ENCODE measurements at regions not wholly inside any gene's neighbourhood (a gene's known extent, or its start where the extent isn't known, plus 50 kb on each side); places are given as distances from the start of the nearest gene placed in this dataset.

GRCh38 chr2:123791684-123792083, 233.4 kb upstream of the CNTNAP5 start:
- TF ChIP-seq SIN3A (IDR thresholded peaks at IDR 0.05; ENCODE audit: borderline replicate concordance, insufficient read depth, low read length) (no peak), POLR2AphosphoS5 (IDR thresholded peaks at IDR 0.05; ENCODE audit: low read depth, low read length) (no peak), FOXP2 (optimal IDR thresholded peaks at IDR 0.05; ENCODE audit: borderline replicate concordance, extremely low read depth, extremely low read length, insufficient read depth) (no peak), REST (IDR thresholded peaks at IDR 0.05; ENCODE audit: insufficient read depth in 1 of 2, low read depth in 2 of 2, low read length in 2 of 2) (no peak), TAF1 (IDR thresholded peaks at IDR 0.05; ENCODE audit: borderline replicate concordance, insufficient read depth, low read length) (no peak)

GRCh38 chr2:123808243-123808642, 216.8 kb upstream of the CNTNAP5 start:
- TF ChIP-seq REST (IDR thresholded peaks at IDR 0.05; ENCODE audit: insufficient read depth in 1 of 2, low read depth in 2 of 2, low read length in 2 of 2) (no peak), FOXP2 (optimal IDR thresholded peaks at IDR 0.05; ENCODE audit: borderline replicate concordance, extremely low read depth, extremely low read length, insufficient read depth) (no peak), POLR2AphosphoS5 (IDR thresholded peaks at IDR 0.05; ENCODE audit: low read depth, low read length) (no peak), SIN3A (IDR thresholded peaks at IDR 0.05; ENCODE audit: borderline replicate concordance, insufficient read depth, low read length) (no peak), TAF1 (IDR thresholded peaks at IDR 0.05; ENCODE audit: borderline replicate concordance, insufficient read depth, low read length) (no peak)

GRCh38 chr2:123811846-123812245, 213.2 kb upstream of the CNTNAP5 start:
- TF ChIP-seq POLR2AphosphoS5 (IDR thresholded peaks at IDR 0.05; ENCODE audit: low read depth, low read length) (no peak), TAF1 (IDR thresholded peaks at IDR 0.05; ENCODE audit: borderline replicate concordance, insufficient read depth, low read length) (no peak), REST (IDR thresholded peaks at IDR 0.05; ENCODE audit: insufficient read depth in 1 of 2, low read depth in 2 of 2, low read length in 2 of 2) (no peak), FOXP2 (optimal IDR thresholded peaks at IDR 0.05; ENCODE audit: borderline replicate concordance, extremely low read depth, extremely low read length, insufficient read depth) (no peak), SIN3A (IDR thresholded peaks at IDR 0.05; ENCODE audit: borderline replicate concordance, insufficient read depth, low read length) (no peak)

- no peak for TF ChIP-seq TAF1 (IDR thresholded peaks at IDR 0.05; ENCODE audit: borderline replicate concordance, insufficient read depth, low read length)
- TF ChIP-seq REST (IDR thresholded peaks at IDR 0.05; ENCODE audit: insufficient read depth in 1 of 2, low read depth in 2 of 2, low read length in 2 of 2), result no peak
- no peak for TF ChIP-seq POLR2AphosphoS5 (IDR thresholded peaks at IDR 0.05; ENCODE audit: low read depth, low read length)
- no peak for TF ChIP-seq FOXP2 (optimal IDR thresholded peaks at IDR 0.05; ENCODE audit: borderline replicate concordance, extremely low read depth, extremely low read length, insufficient read depth)
- TF ChIP-seq SIN3A (IDR thresholded peaks at IDR 0.05; ENCODE audit: borderline replicate concordance, insufficient read depth, low read length), result no peak
Observed at GRCh38 chr2:123816203-123816602, 208.9 kb upstream of the CNTNAP5 start.

GRCh38 chr2:123816928-123817327, 208.2 kb upstream of the CNTNAP5 start:
- TF ChIP-seq REST (IDR thresholded peaks at IDR 0.05; ENCODE audit: insufficient read depth in 1 of 2, low read depth in 2 of 2, low read length in 2 of 2), result no peak
- TF ChIP-seq POLR2AphosphoS5 (IDR thresholded peaks at IDR 0.05; ENCODE audit: low read depth, low read length), result no peak
- TF ChIP-seq FOXP2 (optimal IDR thresholded peaks at IDR 0.05; ENCODE audit: borderline replicate concordance, extremely low read depth, extremely low read length, insufficient read depth), result no peak
- no peak for TF ChIP-seq TAF1 (IDR thresholded peaks at IDR 0.05; ENCODE audit: borderline replicate concordance, insufficient read depth, low read length)
- TF ChIP-seq SIN3A (IDR thresholded peaks at IDR 0.05; ENCODE audit: borderline replicate concordance, insufficient read depth, low read length), result no peak
